ENCODE measurements at regions not wholly inside any gene's neighbourhood (a gene's known extent, or its start where the extent isn't known, plus 50 kb on each side); places are given as distances from the start of the nearest gene placed in this dataset.

GRCh38 chr9:14981291-14981950 lies 71.2 kb upstream of the FREM1 start:
- no peak for TF ChIP-seq ARNT (IDR thresholded peaks at IDR 0.05)
- no peak for TF ChIP-seq ELF4 (IDR thresholded peaks at IDR 0.05)
- no peak for TF ChIP-seq ZNF384 (IDR thresholded peaks at IDR 0.05)
- TF ChIP-seq FOXM1 (IDR thresholded peaks at IDR 0.05; ENCODE audit: borderline replicate concordance): no peak
- TF ChIP-seq FOXK2 (IDR thresholded peaks at IDR 0.05): no peak
- TF ChIP-seq SUZ12 (IDR thresholded peaks at IDR 0.05): no peak
- TF ChIP-seq L3MBTL2 (conservative IDR thresholded peaks at IDR 0.05): no peak
- no peak for TF ChIP-seq BHLHE40 (IDR thresholded peaks at IDR 0.05; ENCODE audit: borderline replicate concordance)
- TF ChIP-seq PKNOX1 (IDR thresholded peaks at IDR 0.05): no peak
- TF ChIP-seq NFRKB (IDR thresholded peaks at IDR 0.05): no peak
- TF ChIP-seq FOXA1 (IDR thresholded peaks at IDR 0.05): no peak
- TF ChIP-seq SP1 (IDR thresholded peaks at IDR 0.05): no peak
- no peak for TF ChIP-seq TARDBP (IDR thresholded peaks at IDR 0.05)
- no peak for TF ChIP-seq CTBP1 (IDR thresholded peaks at IDR 0.05; ENCODE audit: borderline replicate concordance)
- TF ChIP-seq HDGF (IDR thresholded peaks at IDR 0.05; ENCODE audit: borderline replicate concordance): no peak
- TF ChIP-seq LEF1 (IDR thresholded peaks at IDR 0.05; ENCODE audit: borderline replicate concordance): no peak
- DNase-seq (ENCODE audit: extremely low spot score): no peak
- ChIA-PET CTCF (no interaction called here), POLR2A (no interaction called here)

GRCh38 chr9:14978022-14979000 lies 68.1 kb upstream of the FREM1 start:
- TF ChIP-seq ZNF384 (IDR thresholded peaks at IDR 0.05): no peak
- no peak for TF ChIP-seq BHLHE40 (IDR thresholded peaks at IDR 0.05; ENCODE audit: borderline replicate concordance)
- no peak for TF ChIP-seq SP1 (IDR thresholded peaks at IDR 0.05)
- no peak for TF ChIP-seq ELF4 (IDR thresholded peaks at IDR 0.05)
- TF ChIP-seq NFRKB (IDR thresholded peaks at IDR 0.05): no peak
- TF ChIP-seq LEF1 (IDR thresholded peaks at IDR 0.05; ENCODE audit: borderline replicate concordance): no peak
- TF ChIP-seq PKNOX1 (IDR thresholded peaks at IDR 0.05): no peak
- TF ChIP-seq TARDBP (IDR thresholded peaks at IDR 0.05): no peak
- no peak for TF ChIP-seq FOXA1 (IDR thresholded peaks at IDR 0.05)
- TF ChIP-seq FOXM1 (IDR thresholded peaks at IDR 0.05; ENCODE audit: borderline replicate concordance): no peak
- no peak for DNase-seq (ENCODE audit: extremely low spot score)
- POLR2A ChIA-PET: no interaction called here
- CTCF ChIA-PET: no interaction called here

- ChIA-PET POLR2A (no interaction called here), CTCF (no interaction called here)
- DNase-seq (ENCODE audit: extremely low spot score): no peak
- TF ChIP-seq SP1 (IDR thresholded peaks at IDR 0.05) (no peak), FOXK2 (IDR thresholded peaks at IDR 0.05) (no peak), ELF4 (IDR thresholded peaks at IDR 0.05) (no peak), TARDBP (IDR thresholded peaks at IDR 0.05) (no peak), HDGF (IDR thresholded peaks at IDR 0.05; ENCODE audit: borderline replicate concordance) (no peak), PKNOX1 (IDR thresholded peaks at IDR 0.05) (no peak), ARNT (IDR thresholded peaks at IDR 0.05) (no peak), L3MBTL2 (conservative IDR thresholded peaks at IDR 0.05) (no peak), ZNF384 (IDR thresholded peaks at IDR 0.05) (no peak), LEF1 (IDR thresholded peaks at IDR 0.05; ENCODE audit: borderline replicate concordance) (no peak), SUZ12 (IDR thresholded peaks at IDR 0.05) (no peak), NFRKB (IDR thresholded peaks at IDR 0.05) (no peak), FOXA1 (IDR thresholded peaks at IDR 0.05) (no peak), CTBP1 (IDR thresholded peaks at IDR 0.05; ENCODE audit: borderline replicate concordance) (no peak), BHLHE40 (IDR thresholded peaks at IDR 0.05; ENCODE audit: borderline replicate concordance) (no peak), FOXM1 (IDR thresholded peaks at IDR 0.05; ENCODE audit: borderline replicate concordance) (no peak)
These were observed 57.5 kb upstream of the FREM1 start for GRCh38 chr9:14967450-14968321.

GRCh38 chr9:14962193-14962882 lies 52.1 kb upstream of the FREM1 start:
- POLR2A ChIA-PET: no interaction called here
- CTCF ChIA-PET: no interaction called here

More at GRCh38 chr9:14962193-14962882, 52.1 kb upstream of the FREM1 start:
- DNase-seq (ENCODE audit: extremely low spot score): no peak
- TF ChIP-seq LEF1 (IDR thresholded peaks at IDR 0.05; ENCODE audit: borderline replicate concordance): no peak
